ENCODE measurements at regions not wholly inside any gene's neighbourhood (a gene's known extent, or its start where the extent isn't known, plus 50 kb on each side); places are given as distances from the start of the nearest gene placed in this dataset.

GRCh38 chr14:53668897-53669296 is 287.7 kb downstream of the BMP4 start:
- Histone ChIP-seq H3K4me2 (replicated peaks; ENCODE audit: low read depth, low read length, poor library complexity, severe bottlenecking) (no peak overlapping the region), H3K9ac (ENCODE audit: low read length) (no peak overlapping the region), H4K20me1 (ENCODE audit: control insufficient read depth, insufficient read depth, low read length, poor library complexity, severe bottlenecking) (no peaks in the 10 kb centered on the region), H3K27ac (ENCODE audit: low read length in 2 of 2) (no peak overlapping the region), H3K9me3 (ENCODE audit: control extremely low read depth in 1 of 3, control insufficient read depth in 2 of 3, insufficient read depth in 1 of 3, low read length in 2 of 3) (no peaks in the 10 kb centered on the region), H3K79me2 (ENCODE audit: control insufficient read depth, insufficient read depth, low read length) (no peaks in the 10 kb centered on the region), H3K4me1 (ENCODE audit: control insufficient read depth in 2 of 2, insufficient read depth in 2 of 2, low read length in 2 of 2) (no peaks in the 10 kb centered on the region), H3K27me3 (replicated peaks in 1 of 4; ENCODE audit: control extremely low read depth in 1 of 4, control insufficient read depth in 3 of 4, insufficient read depth in 4 of 4, low read length in 3 of 4) (no peaks in the 10 kb centered on the region), H2AFZ (ENCODE audit: insufficient read depth, low read depth, low read length, poor library complexity, severe bottlenecking) (no peak overlapping the region), H3K4me3 (ENCODE audit: control extremely low read depth in 1 of 5, extremely low read depth in 1 of 5, insufficient read depth in 1 of 5, low read depth in 2 of 5, low read length in 4 of 5) (no peak overlapping the region), H3K36me3 (replicated peaks in 1 of 2; ENCODE audit: control extremely low read depth in 1 of 2, control insufficient read depth in 1 of 2, extremely low read depth in 1 of 2, insufficient read depth in 2 of 2, low read length in 1 of 2) (no peaks in the 10 kb centered on the region)
- no peak overlapping the region for H3K27ac Mint-ChIP-seq
- H3K4me3 Mint-ChIP-seq = no peak overlapping the region
- no peaks in the 10 kb centered on the region for H3K4me1 Mint-ChIP-seq
- TF ChIP-seq CTCF (IDR thresholded peaks at IDR 0.05) (no peak), EZH2 (IDR thresholded peaks at IDR 0.05; ENCODE audit: borderline replicate concordance, insufficient read depth, low read depth, low read length, poor library complexity, severe bottlenecking) (no peak)
- ATAC-seq (ENCODE audit: low read depth) = no peak
- no peak for DNase-seq
- peaks cover 3% of the 10 kb centered on the region for H3K27me3 Mint-ChIP-seq
- POLR2A ChIA-PET = no interaction called here
- WGBS (ENCODE audit: insufficient coverage) = 0% methylated on average over 1 of the region's 5 CpGs
- CTCF ChIA-PET = no interaction called here
- intact Hi-C loops (cut with micrococcal nuclease) = no loop called here
- H3K9me3 Mint-ChIP-seq (ENCODE audit: insufficient read depth) = no peaks in the 10 kb centered on the region

GRCh38 chr14:53663709-53664108 is 292.9 kb downstream of the BMP4 start:
- intact Hi-C loops (cut with micrococcal nuclease) = no loop called here
- no peaks in the 10 kb centered on the region for H3K27me3 ChIP-seq (replicated peaks in 1 of 4; ENCODE audit: control extremely low read depth in 1 of 4, control insufficient read depth in 3 of 4, insufficient read depth in 4 of 4, low read length in 3 of 4)
- H3K79me2 ChIP-seq (ENCODE audit: control insufficient read depth, insufficient read depth, low read length) = no peaks in the 10 kb centered on the region
- H3K4me1 ChIP-seq (ENCODE audit: control insufficient read depth in 2 of 2, insufficient read depth in 2 of 2, low read length in 2 of 2) = no peaks in the 10 kb centered on the region
- no peak overlapping the region for H3K9ac ChIP-seq (ENCODE audit: low read length)
- H2AFZ ChIP-seq (ENCODE audit: insufficient read depth, low read depth, low read length, poor library complexity, severe bottlenecking) = no peak overlapping the region
- peaks cover 0 to 1% (median 0%) of the 10 kb centered on the region in 3 donors for H3K9me3 ChIP-seq (ENCODE audit: control extremely low read depth in 1 of 3, control insufficient read depth in 2 of 3, insufficient read depth in 1 of 3, low read length in 2 of 3)
- DNase-seq = no peak
- Mint-ChIP-seq H3K27me3 (peaks cover 6% of the 10 kb centered on the region), H3K4me3 (no peak overlapping the region), H3K27ac (no peak overlapping the region), H3K4me1 (no peaks in the 10 kb centered on the region), H3K9me3 (ENCODE audit: insufficient read depth) (no peaks in the 10 kb centered on the region)
- CTCF ChIA-PET = no interaction called here
- WGBS (ENCODE audit: insufficient coverage) = 71% methylated on average over 1 of the region's 3 CpGs
- TF ChIP-seq EZH2 (IDR thresholded peaks at IDR 0.05; ENCODE audit: borderline replicate concordance, insufficient read depth, low read depth, low read length, poor library complexity, severe bottlenecking) (no peak), CTCF (IDR thresholded peaks at IDR 0.05) (no peak)
- no peaks in the 10 kb centered on the region for H3K36me3 ChIP-seq (replicated peaks in 1 of 2; ENCODE audit: control extremely low read depth in 1 of 2, control insufficient read depth in 1 of 2, extremely low read depth in 1 of 2, insufficient read depth in 2 of 2, low read length in 1 of 2)
- no peak overlapping the region for H3K4me3 ChIP-seq (ENCODE audit: control extremely low read depth in 1 of 5, extremely low read depth in 1 of 5, insufficient read depth in 1 of 5, low read depth in 2 of 5, low read length in 4 of 5)
- H4K20me1 ChIP-seq (ENCODE audit: control insufficient read depth, insufficient read depth, low read length, poor library complexity, severe bottlenecking) = no peaks in the 10 kb centered on the region
- no peak overlapping the region for H3K27ac ChIP-seq (ENCODE audit: low read length in 2 of 2)
- no peak overlapping the region for H3K4me2 ChIP-seq (replicated peaks; ENCODE audit: low read depth, low read length, poor library complexity, severe bottlenecking)
- POLR2A ChIA-PET = no interaction called here
- ATAC-seq (ENCODE audit: low read depth) = no peak

Data from B cell (primary cell).